Non-pigmented ciliary epithelial cell (primary cell): ENCODE measurements at regions not wholly inside any gene's neighbourhood (a gene's known extent, or its start where the extent isn't known, plus 50 kb on each side); places are given as distances from the start of the nearest gene placed in this dataset.
"Not testable (repeated sequence)": the region's sequence is repeated elsewhere in the genome, so short reads cannot be mapped to it uniquely, and the experiment has no call there.

Source experiments
- DNase-seq: peaks from one replicate; pipeline ENCODE4 v3.0.0-alpha.2; 2010; ENCODE audit warnings: low read depth

DNA sequence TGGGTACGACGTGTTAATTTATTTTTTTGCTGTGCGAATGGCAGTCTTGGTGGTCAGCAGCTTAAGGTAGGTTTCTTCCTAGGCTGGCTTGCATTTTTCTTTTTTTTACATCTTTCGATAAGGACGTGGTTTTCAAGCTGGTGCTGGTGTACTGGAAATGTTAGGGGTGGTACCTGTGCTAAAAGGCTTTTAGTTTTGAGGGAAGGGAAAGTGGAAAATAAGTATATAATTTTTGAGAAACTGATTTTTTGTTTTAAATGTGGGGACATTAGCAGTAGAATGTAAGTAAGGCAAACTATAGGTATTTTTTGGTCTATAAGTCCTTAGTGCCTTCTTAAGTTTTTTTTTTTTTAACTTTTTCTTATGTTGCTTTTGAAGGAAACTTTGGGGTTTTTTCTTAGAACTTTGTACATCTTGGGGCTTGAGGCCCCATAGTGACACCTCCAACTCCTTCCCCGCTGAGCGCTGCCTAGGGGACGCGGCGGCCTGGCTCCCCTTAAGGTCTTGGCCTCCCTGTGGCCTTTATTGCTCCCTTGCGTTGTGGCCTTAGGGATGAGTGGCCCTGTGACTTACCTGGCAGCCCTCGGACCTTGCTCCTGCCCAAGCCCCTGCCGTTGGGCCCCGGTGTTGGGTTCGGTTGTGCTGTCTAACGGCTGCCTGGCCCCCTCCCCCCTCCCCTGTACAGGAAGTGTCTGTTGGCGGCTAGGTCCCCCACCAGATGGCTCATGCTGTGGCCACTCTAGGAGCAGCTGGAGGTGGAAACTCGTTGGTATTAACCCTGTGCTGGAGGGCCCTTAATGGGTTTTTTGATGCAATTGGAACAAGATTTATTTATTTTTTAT is 88.0 kb upstream of the RPRML start:
- DNase-seq: peak; percentile 66

DNA sequence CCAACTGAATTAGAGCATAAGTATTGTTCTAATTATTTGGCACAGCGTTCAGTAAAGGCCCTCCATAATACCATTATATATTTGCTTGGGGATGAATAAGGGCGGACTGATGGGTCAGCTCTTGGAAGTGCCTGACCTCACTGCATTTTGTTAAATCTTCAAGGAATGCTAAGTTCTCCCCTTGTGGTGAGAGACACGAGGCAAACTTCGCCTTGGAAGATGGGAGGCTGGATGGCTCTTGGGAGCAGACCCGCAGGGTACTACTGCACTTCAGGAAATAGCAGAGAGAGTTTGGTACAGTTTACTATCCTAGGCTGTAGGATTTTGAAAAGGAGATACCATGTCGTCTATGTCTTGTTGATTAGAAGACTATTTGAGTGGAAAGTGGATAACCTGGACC is 87.0 kb upstream of the RPRML start:
- no peak for DNase-seq

DNA sequence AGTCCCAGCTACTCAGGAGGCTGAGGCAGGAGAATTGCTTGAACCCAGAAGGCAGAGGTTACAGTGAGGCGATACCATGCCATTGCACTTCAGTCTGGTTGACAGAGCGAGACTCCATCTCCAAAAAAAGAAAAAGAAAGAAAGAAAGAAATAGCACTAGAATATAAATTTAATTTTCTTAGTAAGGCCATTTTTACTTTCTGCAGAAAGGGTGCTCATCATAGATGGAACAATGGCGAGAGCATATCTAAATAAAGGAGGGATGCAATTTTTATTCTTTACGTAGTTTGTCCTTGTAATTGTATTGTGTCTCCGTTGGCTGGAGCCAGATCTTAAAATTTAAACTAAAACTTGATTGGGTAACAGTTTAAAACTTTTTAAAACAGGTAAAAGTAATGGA is 85.6 kb upstream of the RPRML start:
- DNase-seq: no peak

DNA sequence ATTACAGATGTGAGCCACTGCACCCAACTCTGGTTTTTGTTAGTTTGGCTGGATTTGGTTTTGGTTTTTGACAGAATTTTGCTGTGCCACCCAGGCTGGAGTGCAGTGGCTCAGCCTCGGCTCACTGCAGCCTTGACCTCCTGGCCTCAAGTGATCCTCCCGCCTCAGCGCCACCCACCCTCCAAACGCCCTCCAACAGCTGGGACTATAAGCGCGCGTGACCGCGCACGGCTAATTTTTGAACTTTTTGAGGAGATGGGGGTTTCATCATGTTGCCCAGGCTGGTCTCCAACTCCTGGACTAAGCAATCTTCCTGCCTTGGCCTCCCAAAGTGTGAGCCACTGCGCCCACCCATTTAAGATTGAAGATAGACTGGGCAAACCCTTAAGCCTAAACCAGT is 84.4 kb upstream of the RPRML start:
- no peak for DNase-seq

DNA sequence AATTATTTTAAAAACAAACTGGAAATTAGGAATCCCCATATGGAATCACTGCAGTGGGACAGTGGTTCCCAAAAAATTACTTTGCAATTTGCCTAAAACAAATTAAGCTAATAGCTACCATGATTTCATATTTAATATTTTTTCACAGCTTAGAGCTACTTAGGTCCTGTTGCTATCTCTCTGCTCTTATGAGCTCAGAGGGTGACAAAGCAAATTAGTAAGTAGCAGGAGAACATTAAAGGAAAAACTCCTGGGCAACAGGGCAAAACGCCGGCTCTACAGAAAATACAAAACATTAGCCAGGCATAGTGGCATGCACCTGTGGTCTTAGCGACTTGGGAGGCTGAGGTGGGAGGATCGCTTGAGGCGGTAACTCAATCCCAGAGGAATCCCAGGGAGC is 83.8 kb upstream of the RPRML start:
- not testable (repeated sequence) for DNase-seq

DNA sequence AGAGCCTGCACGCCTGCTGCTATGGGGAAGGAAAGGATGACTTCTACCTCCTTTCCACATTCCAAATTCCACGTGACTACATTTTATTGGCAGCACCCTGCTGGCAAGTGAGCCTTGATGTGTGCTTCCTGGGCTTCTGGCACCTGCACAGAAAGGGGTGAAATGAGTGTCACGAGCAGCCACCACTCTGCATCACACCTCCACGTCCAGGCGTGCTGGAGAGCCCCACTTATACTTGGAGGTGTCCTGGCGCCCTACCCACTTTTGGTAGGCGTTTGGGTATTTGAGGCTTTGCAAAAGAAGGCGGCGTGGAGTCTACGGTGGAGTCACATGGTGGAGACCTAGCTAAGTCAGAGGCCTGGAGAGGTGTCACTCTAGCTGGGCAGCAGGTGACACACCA is 81.0 kb upstream of the RPRML start:
- DNase-seq: not testable (repeated sequence)

DNA sequence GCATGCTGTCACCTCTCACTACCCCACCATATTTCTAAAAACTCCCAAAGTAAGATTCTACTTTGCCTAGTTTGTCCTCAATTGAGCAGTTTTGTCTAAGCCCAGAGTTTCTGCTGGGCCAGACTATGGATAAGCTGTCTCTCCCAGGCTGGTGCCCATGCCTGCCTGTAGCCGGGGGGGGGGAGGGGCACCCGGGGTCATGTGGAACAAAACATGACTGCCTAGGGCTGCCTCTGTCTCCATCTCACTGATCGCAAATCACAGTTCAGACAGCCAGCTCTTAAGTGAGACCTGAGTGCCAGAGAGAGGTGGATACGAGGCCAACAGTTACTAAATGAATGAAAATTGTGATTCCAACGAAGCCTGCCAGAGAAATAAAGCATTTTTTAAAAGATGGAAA is 78.8 kb upstream of the RPRML start:
- no peak for DNase-seq

DNA sequence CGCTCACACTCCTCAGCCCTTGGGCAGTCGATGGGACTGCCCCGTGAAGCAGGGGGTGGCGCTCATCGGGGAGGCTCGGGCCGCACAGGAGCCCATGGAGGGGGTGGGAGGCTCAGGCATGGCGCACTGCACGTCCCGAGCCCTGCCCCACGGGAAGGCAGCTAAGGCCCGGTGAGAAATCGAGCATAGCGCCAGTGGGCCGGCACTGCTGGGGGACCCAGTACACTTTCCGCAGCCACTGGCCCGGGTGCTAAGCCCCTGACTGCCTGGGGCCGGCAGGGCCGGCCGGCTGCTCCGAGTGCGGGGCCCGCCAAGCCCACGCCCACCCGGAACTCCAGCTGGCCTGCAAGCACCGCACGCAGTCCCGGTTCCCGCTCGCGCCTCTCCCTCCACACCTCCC is 78.2 kb upstream of the RPRML start:
- not testable (repeated sequence) for DNase-seq

DNA sequence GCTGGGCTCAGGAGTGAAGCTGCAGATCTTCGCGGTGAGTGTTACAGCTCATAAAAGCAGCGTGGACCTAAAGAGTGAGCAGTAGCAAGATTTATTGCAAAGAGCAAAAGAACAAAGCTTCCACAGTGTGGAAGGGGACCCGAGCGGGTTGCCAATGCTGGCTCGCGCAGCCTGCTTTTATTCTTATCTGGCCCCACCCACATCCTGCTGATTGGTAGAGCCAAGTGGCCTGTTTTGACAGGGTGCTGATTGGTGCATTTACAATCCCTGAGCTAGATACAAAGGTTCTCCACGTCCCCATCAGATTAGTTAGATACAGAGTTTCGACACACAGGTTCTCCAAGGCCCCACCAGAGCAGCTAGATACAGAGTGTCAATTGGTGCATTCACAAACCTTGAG is 77.6 kb upstream of the RPRML start:
- not testable (repeated sequence) for DNase-seq
